Vagina (tissue), 2 donors: ENCODE measurements at regions not wholly inside any gene's neighbourhood (a gene's known extent, or its start where the extent isn't known, plus 50 kb on each side); places are given as distances from the start of the nearest gene placed in this dataset.

Experiments
- POLR2A ChIP-seq, 2 donors: fragments of 450-650 bp; IDR thresholded peaks; one replicate each; pipeline ENCODE4 v1.6.1; 2017; ENCODE audit warnings: antibody characterized with exemption in 2 of 2, mild to moderate bottlenecking in 2 of 2, moderate library complexity in 2 of 2
- POLR2AphosphoS5 ChIP-seq, 2 donors: sonication (generic); formaldehyde crosslinking; IDR thresholded peaks; one replicate each; pipeline ENCODE4 v1.9.0; 2017; ENCODE audit warnings: antibody characterized with exemption in 2 of 2, mild to moderate bottlenecking in 2 of 2, low read depth in 1 of 2; ENCODE audit not compliant: insufficient read depth in 1 of 2
- TF ChIP-seq, protein P1 (sequence below), 3 experiments: fragments of 450-650 bp in 2 of 3; fragments of 200-600 bp in 1 of 3; sonication (generic) in 1 of 3; IDR thresholded peaks; one replicate each; pipeline ENCODE4 v1.5.1; 2017 to 2019; ENCODE audit warnings: antibody characterized with exemption in 3 of 3, mild to moderate bottlenecking in 2 of 3, moderate library complexity in 2 of 3

DNA sequence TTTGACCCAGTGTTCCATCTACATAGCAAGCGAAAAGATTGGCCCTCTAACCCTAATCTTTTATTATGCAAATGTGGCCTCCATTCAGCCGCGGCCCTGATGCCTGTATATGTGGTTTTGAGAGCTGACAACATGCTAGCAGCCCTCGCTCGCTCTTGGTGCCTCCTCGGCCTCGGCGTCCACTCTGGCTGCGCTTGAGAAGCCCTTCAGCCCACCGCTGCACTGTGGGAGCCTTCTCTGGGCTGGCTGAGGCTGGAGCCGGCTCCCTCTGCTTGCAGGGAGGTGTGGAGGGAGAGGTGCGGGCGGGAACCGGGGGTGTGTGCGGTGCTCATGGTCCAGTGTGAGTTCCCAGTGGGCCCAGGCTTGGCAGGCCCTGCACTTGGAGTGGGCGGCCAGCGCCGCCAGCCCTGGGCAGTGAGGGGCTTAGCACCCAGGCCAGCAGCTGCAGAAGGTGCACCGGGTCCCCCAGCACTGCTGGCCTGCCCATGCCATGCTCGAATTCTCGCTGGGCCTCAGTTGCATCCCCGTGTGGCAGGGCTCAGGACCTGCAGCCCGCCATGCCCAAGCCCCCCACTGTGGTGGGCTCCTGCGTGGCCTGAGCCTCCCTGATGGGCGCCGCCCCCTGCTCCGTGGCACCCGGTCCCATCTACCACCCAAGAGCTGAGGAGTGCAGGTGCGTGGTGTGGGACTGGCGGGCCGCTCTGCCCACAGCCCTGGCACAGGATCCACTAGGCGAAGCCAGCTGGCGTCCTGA lies 757.5 kb upstream of the CTNND2 start:
- TF ChIP-seq, protein P1, sequence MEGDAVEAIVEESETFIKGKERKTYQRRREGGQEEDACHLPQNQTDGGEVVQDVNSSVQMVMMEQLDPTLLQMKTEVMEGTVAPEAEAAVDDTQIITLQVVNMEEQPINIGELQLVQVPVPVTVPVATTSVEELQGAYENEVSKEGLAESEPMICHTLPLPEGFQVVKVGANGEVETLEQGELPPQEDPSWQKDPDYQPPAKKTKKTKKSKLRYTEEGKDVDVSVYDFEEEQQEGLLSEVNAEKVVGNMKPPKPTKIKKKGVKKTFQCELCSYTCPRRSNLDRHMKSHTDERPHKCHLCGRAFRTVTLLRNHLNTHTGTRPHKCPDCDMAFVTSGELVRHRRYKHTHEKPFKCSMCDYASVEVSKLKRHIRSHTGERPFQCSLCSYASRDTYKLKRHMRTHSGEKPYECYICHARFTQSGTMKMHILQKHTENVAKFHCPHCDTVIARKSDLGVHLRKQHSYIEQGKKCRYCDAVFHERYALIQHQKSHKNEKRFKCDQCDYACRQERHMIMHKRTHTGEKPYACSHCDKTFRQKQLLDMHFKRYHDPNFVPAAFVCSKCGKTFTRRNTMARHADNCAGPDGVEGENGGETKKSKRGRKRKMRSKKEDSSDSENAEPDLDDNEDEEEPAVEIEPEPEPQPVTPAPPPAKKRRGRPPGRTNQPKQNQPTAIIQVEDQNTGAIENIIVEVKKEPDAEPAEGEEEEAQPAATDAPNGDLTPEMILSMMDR (IDR thresholded peaks at IDR 0.05) = no peak
- TF ChIP-seq POLR2A (IDR thresholded peaks at IDR 0.05) = no peak
- no peak for TF ChIP-seq POLR2AphosphoS5 (IDR thresholded peaks at IDR 0.05; ENCODE audit: insufficient read depth in 1 of 2, low read depth in 1 of 2)
